GM10248 (cell line): ENCODE measurements at regions not wholly inside any gene's neighbourhood (a gene's known extent, or its start where the extent isn't known, plus 50 kb on each side); places are given as distances from the start of the nearest gene placed in this dataset.

Experiments
- CTCF ChIA-PET: fragments of 300-600 bp; sonication (Branson Sonifier 250); formaldehyde crosslinking; extraction: SDS; loops from one replicate; lab custom pipeline; 2021; ENCODE audit warnings: antibody characterized with exemption; lab: Yijun Ruan, JAX
- POLR2A ChIA-PET: fragments of 350-650 bp; sonication (Branson Sonifier 250); formaldehyde crosslinking; extraction: SDS; loops from one replicate; lab custom pipeline; 2020; ENCODE audit warnings: antibody characterized with exemption; lab: Yijun Ruan, JAX
- DNase-seq: peaks from one replicate; pipeline ENCODE4 v3.0.0; 2012; ENCODE audit errors: extremely low spot score
- CTCF ChIP-seq: IDR thresholded peaks from 2 replicates; pipeline ENCODE4 v1.5.1; 2012; ENCODE audit warnings: mild to moderate bottlenecking, low read depth; ENCODE audit errors: extremely low read depth, missing control alignments, control extremely low read depth

DNA sequence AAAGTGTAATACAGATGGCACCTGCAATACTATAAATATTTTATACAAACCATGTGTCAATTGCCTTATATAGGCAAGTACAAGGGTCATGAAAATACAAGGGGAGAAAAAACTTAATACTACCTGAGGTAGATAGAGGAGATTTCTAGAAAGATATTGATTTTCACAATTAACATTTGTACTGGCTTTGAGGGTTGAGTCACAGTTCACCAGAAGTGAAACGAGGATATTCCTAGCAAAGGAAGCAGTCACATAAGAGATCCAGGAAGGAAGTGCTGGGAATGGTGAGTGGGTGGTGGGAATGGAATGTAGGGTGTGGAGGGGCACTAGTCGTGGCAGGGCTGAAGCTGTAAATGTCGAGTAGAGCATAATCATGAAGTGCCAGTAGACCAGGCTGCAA is 108.7 kb downstream of the P2RY1 start:
- CTCF ChIA-PET, result no interaction called here
- POLR2A ChIA-PET, result no interaction called here
- DNase-seq, result no peak
- TF ChIP-seq CTCF, result no peak

- CTCF ChIA-PET, result no interaction called here
- POLR2A ChIA-PET, result no interaction called here
- no peak for DNase-seq
- no peak for TF ChIP-seq CTCF
Observed at GRCh38 chr3:152944671-152945070, 109.7 kb downstream of the P2RY1 start.

DNA sequence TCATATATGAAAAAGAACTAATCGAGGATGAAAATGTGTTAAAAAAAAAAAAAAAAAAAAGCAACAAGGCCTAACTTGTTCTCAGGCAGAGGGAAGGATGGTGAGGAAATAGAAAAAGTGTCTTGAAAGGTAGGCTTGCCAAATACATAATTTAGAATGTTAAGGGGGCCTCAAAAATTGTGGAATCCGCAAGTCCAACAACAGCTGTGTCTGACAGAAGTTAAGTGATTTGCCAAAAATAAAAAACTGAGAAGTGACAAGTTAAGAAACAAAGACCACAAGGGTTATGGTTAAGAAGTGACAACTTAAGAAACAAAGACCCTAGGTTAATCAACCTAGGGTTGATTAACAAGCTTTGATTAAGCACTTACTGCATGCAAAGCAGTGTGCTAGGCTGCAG is 110.6 kb downstream of the P2RY1 start:
- TF ChIP-seq CTCF, result no peak

GRCh38 chr3:152957491-152957890 is 122.6 kb downstream of the P2RY1 start:
- no peak for TF ChIP-seq CTCF
- ChIA-PET POLR2A (no interaction called here), CTCF (interaction anchor here (1.0 to 2.0 kb wide), 3 partner anchors 9 to 19 kb away, joined by 3 to 4 read pairs (median 4); no protein-coding TSS in a partner anchor)
- DNase-seq, result no peak

More for the DNA sequence above, 110.6 kb downstream of the P2RY1 start:
- no peak for DNase-seq
- ChIA-PET CTCF (no interaction called here), POLR2A (no interaction called here)

DNA sequence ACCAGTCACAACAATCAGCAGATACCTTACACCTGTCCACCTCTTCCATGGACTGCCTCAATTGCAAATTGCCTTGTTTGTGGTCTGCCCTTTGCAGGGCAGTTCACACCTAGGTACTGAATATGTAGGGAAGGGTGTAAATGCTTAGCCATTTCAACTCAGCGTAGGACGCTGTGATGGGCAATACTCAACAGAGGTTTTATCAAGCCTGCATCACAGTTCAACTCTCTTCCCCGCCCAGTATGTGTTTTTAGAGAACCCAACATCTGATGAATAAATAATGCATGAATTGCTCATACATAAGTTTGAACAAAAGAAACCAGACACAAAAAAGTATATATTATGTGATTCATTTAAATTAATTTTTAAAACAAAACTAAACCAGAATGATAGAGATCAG is 124.4 kb downstream of the P2RY1 start:
- TF ChIP-seq CTCF, result no peak
- ChIA-PET POLR2A (no interaction called here), CTCF (no interaction called here)

DNA sequence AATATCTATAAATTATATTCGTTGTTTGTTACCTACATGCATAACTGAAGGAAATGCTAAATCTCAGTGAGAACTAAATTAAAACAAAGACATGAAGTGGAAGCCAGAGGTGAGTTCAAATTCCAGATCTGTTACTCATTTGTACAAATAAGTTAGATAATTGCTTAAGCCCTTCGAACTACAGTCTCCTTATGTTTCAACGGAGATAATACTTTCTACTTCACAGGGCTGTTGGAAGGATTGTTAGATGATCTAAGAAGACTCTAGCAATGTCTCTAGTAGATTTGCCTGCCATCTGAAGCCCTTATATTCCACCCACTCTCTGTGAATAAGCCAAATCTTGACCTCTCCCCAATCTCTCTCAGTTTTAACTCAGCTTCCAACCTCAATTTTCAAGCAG is 125.8 kb downstream of the P2RY1 start:
- CTCF ChIA-PET, result interaction anchor here (1.3 to 1.8 kb wide), 2 partner anchors 8 to 11 kb away, joined by 4 to 6 read pairs; no protein-coding TSS in a partner anchor
- TF ChIP-seq CTCF, result no peak
- POLR2A ChIA-PET, result no interaction called here
- no peak for DNase-seq

More for the DNA sequence above, 124.4 kb downstream of the P2RY1 start:
- no peak for DNase-seq

DNA sequence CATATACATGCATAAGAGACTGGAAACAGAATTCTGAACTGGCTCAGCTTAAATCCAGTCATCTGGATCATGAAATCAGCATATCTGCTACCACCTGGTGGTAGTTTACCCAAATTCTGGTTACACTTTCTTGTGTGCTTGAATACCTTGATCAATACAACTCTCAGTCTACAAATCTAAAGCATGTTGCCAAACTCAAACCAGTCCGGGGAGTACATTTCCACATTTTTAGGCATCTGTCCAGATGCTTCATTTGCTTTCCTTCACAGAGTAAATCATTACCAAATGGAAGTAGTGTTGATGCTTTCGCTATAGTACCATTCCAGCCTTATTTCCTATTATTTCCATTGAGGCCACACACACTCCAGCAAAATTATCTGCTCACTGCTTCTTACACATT is 126.4 kb downstream of the P2RY1 start:
- ChIA-PET POLR2A (no interaction called here), CTCF (interaction anchor here (1.3 to 1.8 kb wide), 3 partner anchors 9 to 11 kb away, joined by 4 to 6 read pairs (median 4); no protein-coding TSS in a partner anchor)
- peak; percentile 31 for TF ChIP-seq CTCF
- DNase-seq, result peak; percentile 23
